Activated naive CD4-positive, alpha-beta T cell treated with anti-CD3 and anti-CD28 coated beads, Interleukin-2, amount 50 U/mL, for 24 hours (primary cell): ENCODE measurements at regions not wholly inside any gene's neighbourhood (a gene's known extent, or its start where the extent isn't known, plus 50 kb on each side); places are given as distances from the start of the nearest gene placed in this dataset.
A peak's percentile ranks its signal among the peaks of the same experiment; 100 is the strongest.

Experiments
- H3K27ac Mint-ChIP-seq: one replicate; pipeline ENCODE4 v1.8.0; 2021; ENCODE audit warnings: mild to moderate bottlenecking, mixed read lengths
- H3K27me3 Mint-ChIP-seq: one replicate; pipeline ENCODE4 v1.8.0; 2021; ENCODE audit warnings: mixed read lengths
- H3K36me3 Mint-ChIP-seq: one replicate; pipeline ENCODE4 v1.8.0; 2021; ENCODE audit warnings: mixed read lengths
- H3K4me1 Mint-ChIP-seq: one replicate; pipeline ENCODE4 v1.8.0; 2021; ENCODE audit warnings: mixed read lengths
- H3K4me3 Mint-ChIP-seq: one replicate; pipeline ENCODE4 v1.8.0; 2021; ENCODE audit warnings: mild to moderate bottlenecking, mixed read lengths
- H3K9me3 Mint-ChIP-seq: one replicate; pipeline ENCODE4 v1.8.0; 2021; ENCODE audit warnings: mixed read lengths

DNA sequence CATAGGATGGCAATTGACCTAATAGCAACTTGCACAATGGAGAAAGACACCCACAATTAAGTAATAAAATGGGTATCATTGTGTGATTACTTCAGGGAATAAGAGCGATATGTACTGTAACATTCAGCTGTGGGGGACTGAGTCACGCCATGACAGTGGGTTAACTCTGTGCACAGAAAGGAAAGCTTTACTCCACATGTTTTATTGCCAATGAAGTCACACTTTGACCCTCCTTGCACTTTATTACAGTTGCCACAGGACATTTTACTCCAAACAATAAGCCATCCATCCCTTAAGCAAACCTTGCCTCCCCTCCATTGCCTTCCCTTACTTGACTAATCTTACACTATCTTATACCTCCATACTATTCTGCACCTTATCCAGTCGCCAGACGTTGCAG lies 403.1 kb downstream of the VRK1 start:
- Mint-ChIP-seq H3K4me3 (no peak overlapping the region), H3K27me3 (no peaks in the 10 kb centered on the region), H3K9me3 (peaks cover 7% of the 10 kb centered on the region), H3K27ac (peak overlapping the region; percentile 14), H3K36me3 (peaks cover 12% of the 10 kb centered on the region), H3K4me1 (no peaks in the 10 kb centered on the region)

- H3K4me3 Mint-ChIP-seq: no peak overlapping the region
- no peaks in the 10 kb centered on the region for H3K27me3 Mint-ChIP-seq
- no peaks in the 10 kb centered on the region for H3K36me3 Mint-ChIP-seq
- H3K27ac Mint-ChIP-seq: no peak overlapping the region
- no peaks in the 10 kb centered on the region for H3K9me3 Mint-ChIP-seq
- H3K4me1 Mint-ChIP-seq: no peaks in the 10 kb centered on the region
Observed at GRCh38 chr14:97206916-97207315, 409.7 kb downstream of the VRK1 start.

- no peaks in the 10 kb centered on the region for H3K36me3 Mint-ChIP-seq
- no peaks in the 10 kb centered on the region for H3K27me3 Mint-ChIP-seq
- H3K27ac Mint-ChIP-seq: no peak overlapping the region
- H3K4me1 Mint-ChIP-seq: no peaks in the 10 kb centered on the region
- H3K4me3 Mint-ChIP-seq: no peak overlapping the region
- no peaks in the 10 kb centered on the region for H3K9me3 Mint-ChIP-seq
Observed at GRCh38 chr14:97210202-97210601, 413.0 kb downstream of the VRK1 start.

GRCh38 chr14:97212399-97212798 lies 415.2 kb downstream of the VRK1 start:
- Mint-ChIP-seq H3K9me3 (no peaks in the 10 kb centered on the region), H3K4me3 (no peak overlapping the region), H3K36me3 (no peaks in the 10 kb centered on the region), H3K4me1 (peaks cover 7% of the 10 kb centered on the region), H3K27ac (no peak overlapping the region), H3K27me3 (no peaks in the 10 kb centered on the region)

DNA sequence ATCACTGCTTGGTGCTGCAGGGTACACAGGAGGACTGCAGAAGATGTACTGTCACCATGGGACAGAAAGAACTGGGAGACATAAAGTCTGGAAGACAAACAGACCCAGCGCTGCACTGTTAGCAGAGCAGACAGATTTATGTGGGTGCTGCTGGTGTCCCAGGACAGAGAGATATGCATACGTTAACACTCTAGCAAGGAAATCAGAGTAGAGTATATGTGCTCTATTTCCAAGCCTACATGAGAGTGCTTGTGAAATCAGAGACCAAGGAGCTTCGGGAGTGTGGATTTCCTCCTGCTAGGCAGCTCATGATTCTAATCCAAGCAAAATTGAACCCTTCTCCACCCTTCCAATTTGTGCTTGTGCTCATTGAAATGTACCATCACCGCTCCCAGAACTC lies 416.5 kb downstream of the VRK1 start:
- peaks cover 7% of the 10 kb centered on the region for H3K4me1 Mint-ChIP-seq
- H3K27ac Mint-ChIP-seq: no peak overlapping the region
- no peak overlapping the region for H3K4me3 Mint-ChIP-seq
- no peaks in the 10 kb centered on the region for H3K9me3 Mint-ChIP-seq
- no peaks in the 10 kb centered on the region for H3K36me3 Mint-ChIP-seq
- no peaks in the 10 kb centered on the region for H3K27me3 Mint-ChIP-seq

- Mint-ChIP-seq H3K4me1 (peaks cover 17% of the 10 kb centered on the region), H3K9me3 (no peaks in the 10 kb centered on the region), H3K36me3 (no peaks in the 10 kb centered on the region), H3K4me3 (no peak overlapping the region), H3K27ac (no peak overlapping the region), H3K27me3 (peaks cover 1% of the 10 kb centered on the region)
Observed at GRCh38 chr14:97215263-97215969, 418.2 kb downstream of the VRK1 start.

- Mint-ChIP-seq H3K4me3 (peak overlapping the region; percentile 6), H3K9me3 (no peaks in the 10 kb centered on the region), H3K27me3 (peaks cover 3% of the 10 kb centered on the region), H3K4me1 (peaks cover 18% of the 10 kb centered on the region), H3K36me3 (no peaks in the 10 kb centered on the region), H3K27ac (no peak overlapping the region)
Observed at GRCh38 chr14:97217111-97217885, 420.1 kb downstream of the VRK1 start.

DNA sequence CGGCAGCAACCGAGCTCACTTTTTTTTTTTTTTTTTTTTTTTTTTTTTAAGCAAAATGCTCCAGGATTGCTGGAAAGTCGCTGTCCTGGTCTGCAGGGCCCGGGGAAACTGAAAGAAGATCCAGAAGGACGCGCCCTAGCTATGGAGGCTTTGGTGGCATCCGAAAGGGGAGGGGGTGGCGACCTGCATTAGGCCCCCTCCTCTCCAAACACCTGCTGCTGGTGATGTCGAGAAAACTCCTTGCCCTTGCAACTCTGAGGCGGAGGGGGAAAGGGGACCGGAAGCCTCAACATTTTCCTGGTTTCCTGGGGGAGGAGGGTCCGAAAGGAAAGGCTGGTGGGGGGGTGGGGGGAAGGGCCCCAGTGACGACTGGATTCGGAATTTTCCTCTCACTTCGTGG lies 421.1 kb downstream of the VRK1 start:
- H3K4me1 Mint-ChIP-seq: peaks cover 18% of the 10 kb centered on the region
- no peak overlapping the region for H3K27ac Mint-ChIP-seq
- H3K27me3 Mint-ChIP-seq: peaks cover 6% of the 10 kb centered on the region

DNA sequence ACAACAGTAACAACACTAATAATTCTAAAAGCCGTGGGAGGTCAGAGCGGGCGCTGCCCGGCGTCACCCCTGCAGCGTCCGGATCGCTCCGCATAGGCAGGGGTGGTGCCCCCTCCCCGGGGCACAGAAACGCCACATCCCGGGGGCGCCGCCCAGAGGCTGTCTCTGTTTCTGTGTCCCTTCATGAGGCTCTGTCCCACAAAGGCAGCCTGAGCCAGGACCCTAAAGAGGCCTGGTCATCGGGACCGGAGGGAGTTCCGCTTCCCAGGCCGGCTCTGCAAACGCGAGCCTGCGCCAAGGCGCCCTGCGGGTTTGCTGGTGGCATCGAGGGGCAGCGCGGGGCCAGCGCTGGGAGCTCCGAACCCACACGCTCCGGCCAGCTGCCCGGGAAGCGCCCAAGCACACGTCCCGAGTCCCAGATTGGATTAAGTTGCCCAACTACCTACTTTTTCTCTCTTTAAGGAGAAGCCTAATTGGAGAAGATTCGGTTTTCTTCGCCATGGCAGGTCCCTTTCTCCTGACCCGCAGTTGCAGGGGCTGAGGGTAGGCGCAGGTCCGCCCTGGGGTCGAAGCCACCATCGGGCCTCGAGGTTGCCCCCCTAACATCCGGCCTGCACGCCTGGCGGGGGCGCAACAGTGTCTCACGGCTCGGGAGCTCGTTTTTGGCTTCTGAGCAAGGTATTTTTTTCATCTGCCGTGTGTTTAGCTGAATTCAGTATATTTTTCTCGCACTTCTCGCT lies 421.7 kb downstream of the VRK1 start:
- Mint-ChIP-seq H3K4me3 (peak overlapping the region; percentile 91), H3K27me3 (peaks cover 10% of the 10 kb centered on the region), H3K9me3 (no peaks in the 10 kb centered on the region), H3K4me1 (peaks cover 18% of the 10 kb centered on the region), H3K27ac (no peak overlapping the region), H3K36me3 (no peaks in the 10 kb centered on the region)

More for the DNA sequence above, 421.1 kb downstream of the VRK1 start:
- H3K4me3 Mint-ChIP-seq: peak overlapping the region; percentile 91
- H3K36me3 Mint-ChIP-seq: no peaks in the 10 kb centered on the region
- H3K9me3 Mint-ChIP-seq: no peaks in the 10 kb centered on the region

DNA sequence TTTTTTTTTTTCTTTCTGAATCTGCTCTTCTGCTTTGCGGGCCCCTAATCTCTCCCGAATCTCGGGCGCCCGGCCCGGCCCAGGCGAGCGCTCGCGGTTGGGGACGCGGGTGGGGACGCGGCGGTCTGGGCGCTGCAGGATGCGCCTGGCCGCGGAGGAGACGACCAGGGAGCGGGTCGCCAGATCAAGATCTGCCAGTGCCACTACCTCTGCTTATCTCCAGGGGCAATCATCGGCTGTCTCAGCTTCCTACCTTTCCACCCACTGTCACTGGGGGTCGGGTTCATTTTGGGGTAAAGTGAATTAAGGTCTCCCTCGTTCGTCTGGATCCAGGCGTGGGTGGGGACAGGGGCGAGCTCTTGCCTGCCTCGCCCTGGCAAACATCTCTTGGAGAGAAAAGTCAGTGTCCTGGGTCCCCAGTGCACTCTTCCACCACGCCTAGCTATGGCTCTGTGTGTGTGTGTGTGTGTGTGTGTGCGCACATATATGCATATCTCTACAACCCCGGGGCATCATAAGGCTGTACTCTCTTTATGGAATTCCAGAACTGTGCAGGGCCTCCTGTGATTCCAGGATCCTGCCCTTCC lies 422.3 kb downstream of the VRK1 start:
- Mint-ChIP-seq H3K4me1 (peaks cover 18% of the 10 kb centered on the region), H3K27ac (no peak overlapping the region), H3K27me3 (peaks cover 11% of the 10 kb centered on the region), H3K4me3 (peak overlapping the region; percentile 91), H3K36me3 (no peaks in the 10 kb centered on the region), H3K9me3 (no peaks in the 10 kb centered on the region)

DNA sequence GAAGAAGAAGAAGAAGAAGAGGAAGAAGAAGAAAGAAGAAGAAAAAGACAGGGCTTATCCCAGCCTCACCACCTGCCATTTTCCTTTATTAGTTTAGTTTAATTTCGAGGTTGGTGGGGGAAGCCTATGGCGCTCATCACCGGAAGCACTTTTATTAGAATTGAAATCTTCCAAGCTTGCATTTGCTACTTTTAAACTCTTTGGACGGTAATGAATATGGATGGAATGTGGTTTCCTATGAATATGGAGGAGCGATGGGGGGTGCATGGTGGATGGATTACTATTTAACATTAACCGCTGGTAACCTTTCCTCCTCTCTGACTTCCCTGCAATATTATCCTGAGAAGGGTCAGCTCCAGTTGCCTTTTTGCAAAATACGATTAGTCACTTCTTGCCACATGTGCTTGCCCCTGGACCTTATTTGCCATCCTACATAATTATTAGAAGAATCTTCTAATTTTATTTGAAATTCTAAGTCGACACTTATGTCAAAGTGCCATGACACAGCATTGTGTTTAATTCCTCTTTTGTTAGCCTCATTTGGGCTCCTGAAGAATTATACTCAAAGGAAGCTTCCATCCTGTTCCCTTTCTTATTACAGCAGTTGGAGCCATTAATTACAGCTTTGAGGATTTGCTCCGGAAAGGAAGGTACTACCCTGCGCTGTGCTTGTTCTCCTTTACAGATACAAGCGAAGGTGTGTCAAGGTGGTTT lies 424.5 kb downstream of the VRK1 start:
- Mint-ChIP-seq H3K36me3 (no peaks in the 10 kb centered on the region), H3K27ac (no peak overlapping the region), H3K4me1 (peaks cover 16% of the 10 kb centered on the region), H3K27me3 (peaks cover 12% of the 10 kb centered on the region), H3K9me3 (no peaks in the 10 kb centered on the region), H3K4me3 (no peak overlapping the region)

GRCh38 chr14:97224016-97224415 lies 426.8 kb downstream of the VRK1 start:
- no peaks in the 10 kb centered on the region for H3K36me3 Mint-ChIP-seq
- no peak overlapping the region for H3K4me3 Mint-ChIP-seq
- peaks cover 11% of the 10 kb centered on the region for H3K4me1 Mint-ChIP-seq
- peaks cover 14% of the 10 kb centered on the region for H3K27me3 Mint-ChIP-seq
- no peak overlapping the region for H3K27ac Mint-ChIP-seq
- no peaks in the 10 kb centered on the region for H3K9me3 Mint-ChIP-seq

- Mint-ChIP-seq H3K4me3 (no peak overlapping the region), H3K9me3 (no peaks in the 10 kb centered on the region), H3K4me1 (no peaks in the 10 kb centered on the region), H3K27me3 (peaks cover 3% of the 10 kb centered on the region), H3K36me3 (no peaks in the 10 kb centered on the region), H3K27ac (no peak overlapping the region)
Observed at GRCh38 chr14:97230051-97230450, 432.9 kb downstream of the VRK1 start.

GRCh38 chr14:97233319-97233985 lies 436.3 kb downstream of the VRK1 start:
- H3K4me1 Mint-ChIP-seq: peaks cover 3% of the 10 kb centered on the region
- no peaks in the 10 kb centered on the region for H3K9me3 Mint-ChIP-seq
- no peaks in the 10 kb centered on the region for H3K36me3 Mint-ChIP-seq
- peaks cover 4% of the 10 kb centered on the region for H3K27me3 Mint-ChIP-seq
- H3K4me3 Mint-ChIP-seq: no peak overlapping the region
- H3K27ac Mint-ChIP-seq: no peak overlapping the region

DNA sequence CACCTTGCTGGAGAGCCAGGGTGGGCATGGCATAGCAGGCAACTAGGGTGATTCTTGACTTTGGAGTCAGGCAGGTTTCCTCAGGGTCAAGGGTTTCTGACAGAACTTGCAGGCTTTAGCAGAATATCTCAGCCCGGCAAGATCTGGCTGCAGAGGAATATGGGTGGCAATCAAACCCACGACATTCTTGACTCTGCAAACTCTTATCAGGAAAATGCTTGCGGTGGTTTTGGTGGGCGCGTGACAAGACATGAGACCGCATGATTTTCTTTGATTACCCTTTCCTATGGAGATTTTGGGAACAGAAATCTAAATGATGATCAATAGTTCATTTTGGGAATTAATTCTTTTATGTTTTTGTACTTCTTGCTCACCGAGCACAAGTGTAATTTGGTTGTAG lies 449.5 kb downstream of the VRK1 start:
- no peaks in the 10 kb centered on the region for H3K36me3 Mint-ChIP-seq
- H3K27ac Mint-ChIP-seq: no peak overlapping the region
- no peaks in the 10 kb centered on the region for H3K9me3 Mint-ChIP-seq
- no peak overlapping the region for H3K4me3 Mint-ChIP-seq
- H3K27me3 Mint-ChIP-seq: no peaks in the 10 kb centered on the region
- peaks cover 7% of the 10 kb centered on the region for H3K4me1 Mint-ChIP-seq
